CD14-positive monocyte (primary cell): ENCODE measurements at regions not wholly inside any gene's neighbourhood (a gene's known extent, or its start where the extent isn't known, plus 50 kb on each side); places are given as distances from the start of the nearest gene placed in this dataset.

Experiments
- DNase-seq, 3 donors: peaks; one replicate each; pipeline ENCODE4 v3.0.0-alpha.2; 2011 to 2022
- H2AFZ ChIP-seq: 2 replicates; pipeline ENCODE4 v1.6.0; 2012; ENCODE audit warnings: mild to moderate bottlenecking, low read depth, low read length, inconsistent platforms; ENCODE audit not compliant: insufficient read depth, poor library complexity, severe bottlenecking
- H3K27ac ChIP-seq, 2 donors: 1 replicate in 1 of 2; 2 replicates in 1 of 2; pipeline ENCODE4 v1.5.1; 2012 to 2013; ENCODE audit warnings: low read length in 2 of 2, control low read depth in 1 of 2, inconsistent platforms in 1 of 2, low read depth in 1 of 2, mild to moderate bottlenecking in 1 of 2
- H3K27me3 ChIP-seq, 2 donors: one replicate each; pipeline versions ENCODE4 v1.6.0 to v1.6.1; 2011 to 2013; ENCODE audit warnings: low read length in 2 of 2; ENCODE audit not compliant: control insufficient read depth in 2 of 2, insufficient read depth in 2 of 2
- H3K36me3 ChIP-seq, 2 donors: replicated peaks in 1 of 2; 1 replicate in 1 of 2; 2 replicates in 1 of 2; pipeline versions ENCODE4 v1.5.1 to v1.6.1; 2012 to 2013; ENCODE audit warnings: low read length in 2 of 2, control low read depth in 1 of 2, inconsistent platforms in 1 of 2, mild to moderate bottlenecking in 1 of 2; ENCODE audit not compliant: insufficient read depth in 2 of 2, control insufficient read depth in 1 of 2
- H3K4me1 ChIP-seq, 2 donors: 1 replicate in 1 of 2; 2 replicates in 1 of 2; pipeline versions ENCODE4 v1.5.1 to v1.6.1; 2012 to 2013; ENCODE audit warnings: low read length in 2 of 2, control low read depth in 1 of 2, inconsistent platforms in 1 of 2, mild to moderate bottlenecking in 1 of 2, moderate library complexity in 1 of 2; ENCODE audit not compliant: insufficient read depth in 2 of 2, control insufficient read depth in 1 of 2
- H3K4me2 ChIP-seq: replicated peaks from 2 replicates; pipeline ENCODE3; 2012; ENCODE audit warnings: low read length, moderate library complexity, mild to moderate bottlenecking; ENCODE audit not compliant: poor library complexity, severe bottlenecking; ENCODE audit errors: extremely low read depth
- H3K4me3 ChIP-seq, 3 experiments: fragments of 200-600 bp in 1 of 3; sonication (generic) in 1 of 3; replicated peaks in 1 of 3; 1 replicate in 2 of 3; 2 replicates in 1 of 3; pipeline ENCODE4 v1.5.1; 2011 to 2013; ENCODE audit warnings: low read length in 3 of 3, mild to moderate bottlenecking in 3 of 3, control low read depth in 2 of 3, low read depth in 2 of 3, inconsistent platforms in 1 of 3, moderate library complexity in 1 of 3
- H3K79me2 ChIP-seq: 2 replicates; pipeline ENCODE4 v1.6.0; 2012; ENCODE audit warnings: mild to moderate bottlenecking, control low read depth, inconsistent platforms, low read length, moderate library complexity; ENCODE audit not compliant: insufficient read depth
- H3K9ac ChIP-seq: 2 replicates; pipeline ENCODE4 v1.6.0; 2017; ENCODE audit warnings: low read length, mild to moderate bottlenecking; ENCODE audit not compliant: insufficient read depth, poor library complexity, severe bottlenecking
- H3K9me3 ChIP-seq, 2 donors: replicated peaks in 1 of 2; 1 replicate in 1 of 2; 2 replicates in 1 of 2; pipeline versions ENCODE4 v1.5.1 to v1.6.1; 2012 to 2013; ENCODE audit warnings: low read length in 2 of 2, control low read depth in 1 of 2; ENCODE audit not compliant: control insufficient read depth in 1 of 2, insufficient read depth in 1 of 2
- H4K20me1 ChIP-seq: 2 replicates; pipeline ENCODE4 v1.6.0; 2012; ENCODE audit warnings: mild to moderate bottlenecking, low read length, control low read depth, moderate library complexity; ENCODE audit not compliant: insufficient read depth
- H3K27ac Mint-ChIP-seq, 7 donors: one replicate each; pipeline ENCODE4 v1.8.0; 2020; ENCODE audit warnings: mild to moderate bottlenecking in 7 of 7, mixed read lengths in 7 of 7, moderate library complexity in 6 of 7, inconsistent platforms in 2 of 7
- H3K27me3 Mint-ChIP-seq, 3 donors: one replicate each; pipeline ENCODE4 v1.8.0; 2021 to 2022; ENCODE audit warnings: low read depth in 3 of 3, mild to moderate bottlenecking in 3 of 3, mixed read lengths in 3 of 3, moderate library complexity in 3 of 3, inconsistent platforms in 1 of 3
- H3K36me3 Mint-ChIP-seq, 2 donors: one replicate each; pipeline ENCODE4 v1.8.0; 2020; ENCODE audit warnings: mixed read lengths in 2 of 2, inconsistent platforms in 1 of 2, mild to moderate bottlenecking in 1 of 2
- H3K4me1 Mint-ChIP-seq: one replicate; pipeline ENCODE4 v1.8.0; 2020; ENCODE audit warnings: mild to moderate bottlenecking, mixed read lengths
- H3K4me3 Mint-ChIP-seq, 2 donors: one replicate each; pipeline ENCODE4 v1.8.0; 2020; ENCODE audit warnings: mild to moderate bottlenecking in 2 of 2, mixed read lengths in 2 of 2, moderate library complexity in 1 of 2
- H3K9me3 Mint-ChIP-seq, 7 donors: one replicate each; pipeline ENCODE4 v1.8.0; 2020 to 2022; ENCODE audit warnings: mixed read lengths in 7 of 7, mild to moderate bottlenecking in 6 of 7, moderate library complexity in 6 of 7, inconsistent platforms in 2 of 7
- CTCF ChIP-seq: fragments of 200-600 bp; IDR thresholded peaks from one replicate; pipeline ENCODE4 v1.8.0; 2022; ENCODE audit warnings: antibody characterized with exemption, mild to moderate bottlenecking
- WGBS: methylation state at CpG from one replicate; pipeline ENCODE4 v1.1.5; 2013; ENCODE audit warnings: missing lambda C conversion rate; ENCODE audit not compliant: insufficient coverage; 5-methylcytosine and 5-hydroxymethylcytosine counted together
- intact Hi-C, 2 donors: fragments of 100-400 bp; cut with micrococcal nuclease; formaldehyde crosslinking; loops; one replicate each; pipeline versions ENCODE4 v1.15.0 to v1.15.1; 2023

- no peaks in the 10 kb centered on the region for H3K4me1 Mint-ChIP-seq
- Histone ChIP-seq H4K20me1 (no peaks in the 10 kb centered on the region), H3K4me3 (no peak overlapping the region), H3K36me3 (no peaks in the 10 kb centered on the region), H3K9ac (no peak overlapping the region), H3K4me1 (no peaks in the 10 kb centered on the region), H3K27me3 (no peaks in the 10 kb centered on the region), H3K9me3 (peaks cover 0 to 3% of the 10 kb centered on the region in 2 donors), H2AFZ (no peak overlapping the region), H3K4me2 (no peak overlapping the region), H3K27ac (no peak overlapping the region), H3K79me2 (no peaks in the 10 kb centered on the region)
- WGBS = 67% methylated on average over 1 of the region's 3 CpGs
- H3K36me3 Mint-ChIP-seq = no peaks in the 10 kb centered on the region
- peaks cover 0 to 5% (median 0%) of the 10 kb centered on the region in 3 donors for H3K27me3 Mint-ChIP-seq
- no peak overlapping the region for H3K4me3 Mint-ChIP-seq
- TF ChIP-seq CTCF = no peak
- H3K9me3 Mint-ChIP-seq = peaks cover 0 to 7% (median 2%) of the 10 kb centered on the region in 7 donors
- intact Hi-C loops = no loop called here
- no peak overlapping the region for H3K27ac Mint-ChIP-seq
- no peak for DNase-seq
These were observed 656.3 kb upstream of the CELF2 start for GRCh38 chr10:10361301-10361885.

- Histone ChIP-seq H3K9me3 (peaks cover 3% of the 10 kb centered on the region in 2 donors), H3K4me1 (no peaks in the 10 kb centered on the region), H3K4me2 (no peak overlapping the region), H3K27me3 (no peaks in the 10 kb centered on the region), H2AFZ (no peak overlapping the region), H3K4me3 (no peak overlapping the region), H4K20me1 (no peaks in the 10 kb centered on the region), H3K27ac (no peak overlapping the region), H3K36me3 (no peaks in the 10 kb centered on the region), H3K9ac (no peak overlapping the region), H3K79me2 (no peaks in the 10 kb centered on the region)
- peaks cover 0 to 6% (median 5%) of the 10 kb centered on the region in 3 donors for H3K27me3 Mint-ChIP-seq
- no peaks in the 10 kb centered on the region for H3K4me1 Mint-ChIP-seq
- peaks cover 0 to 9% (median 2%) of the 10 kb centered on the region in 7 donors for H3K9me3 Mint-ChIP-seq
- 93% methylated on average over 2 of the region's 4 CpGs for WGBS
- H3K36me3 Mint-ChIP-seq = no peaks in the 10 kb centered on the region
- H3K4me3 Mint-ChIP-seq = no peak overlapping the region
- peak overlapping the region in 1 of 7 donors; percentile 21 for H3K27ac Mint-ChIP-seq
- DNase-seq = no peak
- intact Hi-C loops = no loop called here
- no peak for TF ChIP-seq CTCF
These were observed 654.9 kb upstream of the CELF2 start for GRCh38 chr10:10362800-10363199.
